Kidney (tissue), 13 donors: ENCODE measurements at regions not wholly inside any gene's neighbourhood (a gene's known extent, or its start where the extent isn't known, plus 50 kb on each side); places are given as distances from the start of the nearest gene placed in this dataset.

Experiments used
- DNase-seq, 5 donors: peaks; one replicate each; pipeline ENCODE4 v3.0.0-alpha.2; 2013 to 2020
- FAIRE-seq: peaks from 2 replicates; lab custom pipeline; 2012; peaks lifted over from hg19 to GRCh38; lab: Jason Lieb, UNC
- H3K27ac ChIP-seq, 2 donors: one replicate each; pipeline ENCODE4 v1.7.0; 2013; ENCODE audit warnings: low read depth in 2 of 2, low read length in 2 of 2, inconsistent platforms in 1 of 2
- H3K27me3 ChIP-seq: one replicate; pipeline ENCODE4 v1.7.1; 2013; ENCODE audit warnings: low read length, inconsistent platforms; ENCODE audit not compliant: control insufficient read depth, insufficient read depth
- H3K36me3 ChIP-seq, 3 donors: one replicate each; pipeline versions ENCODE4 v1.7.0 to v1.7.1; 2013; ENCODE audit warnings: low read length in 3 of 3, control low read depth in 1 of 3, inconsistent platforms in 1 of 3; ENCODE audit not compliant: insufficient read depth in 3 of 3, control insufficient read depth in 2 of 3
- H3K4me1 ChIP-seq, 3 donors: one replicate each; pipeline versions ENCODE4 v1.7.0 to v1.7.1; 2013; ENCODE audit warnings: low read length in 3 of 3, inconsistent platforms in 1 of 3, low read depth in 1 of 3; ENCODE audit not compliant: control insufficient read depth in 2 of 3, insufficient read depth in 2 of 3
- H3K4me3 ChIP-seq, 3 donors: one replicate each; pipeline versions ENCODE4 v1.7.0 to v1.8.1; 2013; ENCODE audit warnings: low read length in 3 of 3, control low read depth in 1 of 3, inconsistent platforms in 1 of 3
- H3K9ac ChIP-seq, 3 donors: one replicate each; pipeline versions ENCODE4 v1.7.0 to v1.7.1; 2013; ENCODE audit warnings: low read length in 3 of 3, control low read depth in 1 of 3, inconsistent platforms in 1 of 3
- H3K9me3 ChIP-seq, 3 donors: one replicate each; pipeline versions ENCODE4 v1.7.0 to v1.7.1; 2013; ENCODE audit warnings: low read length in 3 of 3, control low read depth in 1 of 3, inconsistent platforms in 1 of 3; ENCODE audit not compliant: control insufficient read depth in 2 of 3, insufficient read depth in 1 of 3
- intact Hi-C: fragments of 100-400 bp; cut with DNase I; formaldehyde crosslinking; loops from one replicate; pipeline ENCODE4 v1.11.1; 2022
- TF ChIP-seq, protein P1 (sequence below): IDR thresholded peaks from 3 replicates; pipeline ENCODE4 v1.5.1; 2012; ENCODE audit warnings: mild to moderate bottlenecking, moderate library complexity, borderline replicate concordance; ENCODE audit not compliant: insufficient read depth; ENCODE audit errors: extremely low read depth
- donor health status: control.
- donor health status: control.
- donor health status: control.
- donor health status: control.
- donor health status: control.
- donor health status: DM: yes; HTN: yes; CAD: no.
- donor health status: Normal renal cell carcinoma (clear cell type).

DNA sequence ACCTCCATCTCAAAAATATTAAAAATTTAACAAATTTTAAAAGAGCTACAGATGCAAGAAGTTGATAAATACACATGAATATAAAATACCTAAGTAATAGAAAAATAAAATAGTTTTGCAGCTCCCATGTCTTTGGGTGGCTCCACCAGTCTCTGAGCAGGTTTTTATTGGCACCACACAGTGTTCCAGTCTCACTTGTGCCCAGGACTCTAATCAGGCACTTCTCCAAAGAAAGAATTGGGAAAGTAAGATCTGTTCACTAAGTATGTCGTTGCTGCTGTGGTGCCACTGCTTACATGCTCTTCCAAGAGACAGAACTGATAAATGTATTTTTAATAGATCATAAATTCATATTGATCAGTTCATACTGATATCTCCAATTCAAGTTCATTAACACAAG, 92.5 kb upstream of the ABI3BP start:
- Histone ChIP-seq H3K27me3 (no peaks in the 10 kb centered on the region), H3K36me3 (no peaks in the 10 kb centered on the region), H3K9me3 (no peaks in the 10 kb centered on the region), H3K27ac (no peak overlapping the region), H3K4me3 (no peak overlapping the region), H3K4me1 (no peaks in the 10 kb centered on the region), H3K9ac (no peak overlapping the region)
- DNase-seq (no peak), FAIRE-seq (no peak)
- TF ChIP-seq, protein P1, sequence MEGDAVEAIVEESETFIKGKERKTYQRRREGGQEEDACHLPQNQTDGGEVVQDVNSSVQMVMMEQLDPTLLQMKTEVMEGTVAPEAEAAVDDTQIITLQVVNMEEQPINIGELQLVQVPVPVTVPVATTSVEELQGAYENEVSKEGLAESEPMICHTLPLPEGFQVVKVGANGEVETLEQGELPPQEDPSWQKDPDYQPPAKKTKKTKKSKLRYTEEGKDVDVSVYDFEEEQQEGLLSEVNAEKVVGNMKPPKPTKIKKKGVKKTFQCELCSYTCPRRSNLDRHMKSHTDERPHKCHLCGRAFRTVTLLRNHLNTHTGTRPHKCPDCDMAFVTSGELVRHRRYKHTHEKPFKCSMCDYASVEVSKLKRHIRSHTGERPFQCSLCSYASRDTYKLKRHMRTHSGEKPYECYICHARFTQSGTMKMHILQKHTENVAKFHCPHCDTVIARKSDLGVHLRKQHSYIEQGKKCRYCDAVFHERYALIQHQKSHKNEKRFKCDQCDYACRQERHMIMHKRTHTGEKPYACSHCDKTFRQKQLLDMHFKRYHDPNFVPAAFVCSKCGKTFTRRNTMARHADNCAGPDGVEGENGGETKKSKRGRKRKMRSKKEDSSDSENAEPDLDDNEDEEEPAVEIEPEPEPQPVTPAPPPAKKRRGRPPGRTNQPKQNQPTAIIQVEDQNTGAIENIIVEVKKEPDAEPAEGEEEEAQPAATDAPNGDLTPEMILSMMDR, result no peak
- intact Hi-C loops, result no loop called here

DNA sequence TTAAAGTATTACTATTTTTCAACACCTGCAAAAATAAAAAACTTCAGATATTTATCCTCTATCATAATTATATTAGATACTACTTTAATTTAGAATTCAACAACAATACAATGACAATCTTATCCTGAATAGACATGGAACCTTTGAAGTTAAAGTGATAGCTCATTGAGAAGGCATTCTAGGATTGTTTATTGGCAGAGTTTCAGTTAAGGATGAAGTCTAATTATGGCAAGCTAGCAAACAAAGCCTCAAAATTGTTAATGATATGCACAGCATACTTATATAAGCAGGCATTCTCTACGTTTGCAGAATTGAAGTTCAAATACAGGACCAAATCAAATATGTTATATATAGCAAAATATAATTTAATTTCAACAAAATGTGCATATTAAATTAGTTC, 91.2 kb upstream of the ABI3BP start:
- FAIRE-seq, result no peak
- intact Hi-C loops, result no loop called here
- H3K9ac ChIP-seq, result no peak overlapping the region

DNA sequence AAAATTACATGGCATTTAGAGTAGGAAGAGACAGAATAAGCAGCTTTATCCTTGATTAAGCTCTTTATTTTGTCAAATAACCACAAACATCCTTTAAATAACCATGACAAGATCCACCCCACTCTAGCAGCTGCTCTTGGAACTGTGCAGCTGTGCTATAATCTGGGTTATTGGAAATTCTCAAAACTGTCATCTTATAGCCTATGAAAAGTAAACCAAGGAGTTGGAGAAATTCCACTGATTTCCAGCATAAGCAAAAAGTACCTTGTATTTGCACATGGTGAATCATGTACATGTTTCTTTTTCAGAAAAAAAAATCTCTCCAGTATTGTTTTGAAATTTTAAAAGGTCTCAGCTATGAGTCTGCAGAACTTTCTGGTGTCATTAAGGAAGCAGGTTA, 88.8 kb upstream of the ABI3BP start:
- no peak for FAIRE-seq
- no peaks in the 10 kb centered on the region for H3K36me3 ChIP-seq
- no peaks in the 10 kb centered on the region for H3K27me3 ChIP-seq
- no peaks in the 10 kb centered on the region for H3K9me3 ChIP-seq
- intact Hi-C loops, result no loop called here
- H3K4me3 ChIP-seq, result no peak overlapping the region
- H3K4me1 ChIP-seq, result no peaks in the 10 kb centered on the region
- H3K27ac ChIP-seq, result no peak overlapping the region
- DNase-seq, result no peak
- H3K9ac ChIP-seq, result no peak overlapping the region
- TF ChIP-seq, protein P1, result no peak

More for the DNA sequence above, 91.2 kb upstream of the ABI3BP start:
- Histone ChIP-seq H3K9me3 (no peaks in the 10 kb centered on the region), H3K4me3 (no peak overlapping the region), H3K27me3 (no peaks in the 10 kb centered on the region), H3K36me3 (no peaks in the 10 kb centered on the region), H3K27ac (no peak overlapping the region), H3K4me1 (no peaks in the 10 kb centered on the region)
- no peak for DNase-seq
- TF ChIP-seq, protein P1, result no peak

DNA sequence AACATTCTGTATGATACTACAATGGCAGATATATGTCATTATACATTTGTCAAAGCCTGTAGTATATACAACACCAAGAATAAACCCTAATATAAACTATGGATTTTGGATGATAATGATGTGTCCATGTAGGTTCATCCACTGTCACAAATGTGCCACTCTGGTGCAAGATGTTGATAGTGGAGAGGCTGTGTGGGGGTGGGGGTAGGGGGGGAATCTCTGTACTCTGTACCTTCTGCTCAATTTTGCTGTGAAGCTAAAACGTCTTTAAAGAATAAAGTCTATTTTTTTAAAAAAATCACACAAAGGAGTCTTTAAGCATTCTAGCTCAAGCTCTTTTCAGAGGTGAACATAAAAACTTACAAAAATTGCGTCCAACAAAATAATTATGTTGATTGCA, 88.2 kb upstream of the ABI3BP start:
- intact Hi-C loops, result no loop called here
- H3K36me3 ChIP-seq, result no peaks in the 10 kb centered on the region
- DNase-seq (no peak), FAIRE-seq (no peak)
- no peak overlapping the region for H3K9ac ChIP-seq
- no peaks in the 10 kb centered on the region for H3K9me3 ChIP-seq
- no peaks in the 10 kb centered on the region for H3K27me3 ChIP-seq
- no peaks in the 10 kb centered on the region for H3K4me1 ChIP-seq
- no peak overlapping the region for H3K4me3 ChIP-seq
- TF ChIP-seq, protein P1, result no peak
- no peak overlapping the region for H3K27ac ChIP-seq
